GM19035 (cell line): ENCODE measurements at regions not wholly inside any gene's neighbourhood (a gene's known extent, or its start where the extent isn't known, plus 50 kb on each side); places are given as distances from the start of the nearest gene placed in this dataset.

Experiments used
- ATAC-seq: cut with Tn5 transposase; IDR thresholded peaks from one replicate; pipeline ENCODE4 v1.9.1; 2021; ENCODE audit not compliant: unreplicated experiment

- ATAC-seq = no peak
Observed at GRCh38 chr11:116449522-116449921, 323.3 kb downstream of the BUD13 start.

GRCh38 chr11:116446048-116446941, 326.5 kb downstream of the BUD13 start:
- no peak for ATAC-seq

GRCh38 chr11:116445108-116446047, 327.4 kb downstream of the BUD13 start:
- ATAC-seq = no peak

- ATAC-seq = no peak
Observed at GRCh38 chr11:116442238-116442752, 330.5 kb downstream of the BUD13 start.

- no peak for ATAC-seq
Observed at GRCh38 chr11:116439361-116439677, 333.5 kb downstream of the BUD13 start.

GRCh38 chr11:116438651-116439360, 334.0 kb downstream of the BUD13 start:
- no peak for ATAC-seq

- ATAC-seq = no peak
Observed at GRCh38 chr11:116434986-116435385, 337.8 kb downstream of the BUD13 start.

- no peak for ATAC-seq
Observed at GRCh38 chr11:116432301-116432700, 340.5 kb downstream of the BUD13 start.

- no peak for ATAC-seq
Observed at GRCh38 chr11:116431842-116432241, 340.9 kb downstream of the BUD13 start.

GRCh38 chr11:116428638-116428975, 344.2 kb downstream of the BUD13 start:
- ATAC-seq = no peak

- ATAC-seq = no peak
Observed at GRCh38 chr11:116427903-116428637, 344.7 kb downstream of the BUD13 start.

GRCh38 chr11:116427337-116427902, 345.4 kb downstream of the BUD13 start:
- no peak for ATAC-seq

- no peak for ATAC-seq
Observed at GRCh38 chr11:116426761-116427160, 346.0 kb downstream of the BUD13 start.

GRCh38 chr11:116424615-116425261, 348.0 kb downstream of the BUD13 start:
- ATAC-seq = no peak

- ATAC-seq = no peak
Observed at GRCh38 chr11:116422956-116423600, 349.7 kb downstream of the BUD13 start.

GRCh38 chr11:116422556-116422955, 350.2 kb downstream of the BUD13 start:
- ATAC-seq = no peak

- no peak for ATAC-seq
Observed at GRCh38 chr11:116421529-116422185, 351.1 kb downstream of the BUD13 start.

GRCh38 chr11:116420770-116421528, 351.8 kb downstream of the BUD13 start:
- no peak for ATAC-seq
